ENCODE measurements at regions not wholly inside any gene's neighbourhood (a gene's known extent, or its start where the extent isn't known, plus 50 kb on each side); places are given as distances from the start of the nearest gene placed in this dataset.
"Not testable (repeated sequence)": the region's sequence is repeated elsewhere in the genome, so short reads cannot be mapped to it uniquely, and the experiment has no call there.

- Histone ChIP-seq H3K4me1 (ENCODE audit: low read length) (no peaks in the 10 kb centered on the region), H3K36me3 (ENCODE audit: insufficient read depth, low read length) (no peaks in the 10 kb centered on the region), H3K4me2 (ENCODE audit: low read depth, low read length, poor library complexity, severe bottlenecking) (no peak overlapping the region), H3K79me2 (ENCODE audit: low read length) (no peaks in the 10 kb centered on the region), H3K9me3 (ENCODE audit: low read length) (peaks cover 8% of the 10 kb centered on the region), H3K27ac (ENCODE audit: low read length) (no peak overlapping the region), H3K9ac (ENCODE audit: low read length) (no peak overlapping the region), H3K27me3 (ENCODE audit: low read length) (no peaks in the 10 kb centered on the region), H3K9me2 (replicated peaks; ENCODE audit: insufficient read depth, low read length) (no peaks in the 10 kb centered on the region), H2AFZ (ENCODE audit: low read length) (no peak overlapping the region), H3K4me3 (ENCODE audit: low read length) (no peak overlapping the region), H4K20me1 (ENCODE audit: insufficient read depth, low read depth, low read length) (no peaks in the 10 kb centered on the region)
- no peak for DNase-seq
These were observed 1017.3 kb upstream of the EPHA6 start for GRCh38 chr3:95797081-95797480.

- no peak overlapping the region for H2AFZ ChIP-seq (ENCODE audit: low read length)
- H4K20me1 ChIP-seq (ENCODE audit: insufficient read depth, low read depth, low read length), result no peaks in the 10 kb centered on the region
- H3K36me3 ChIP-seq (ENCODE audit: insufficient read depth, low read length), result no peaks in the 10 kb centered on the region
- no peaks in the 10 kb centered on the region for H3K9me2 ChIP-seq (replicated peaks; ENCODE audit: insufficient read depth, low read length)
- no peaks in the 10 kb centered on the region for H3K4me1 ChIP-seq (ENCODE audit: low read length)
- no peaks in the 10 kb centered on the region for H3K27me3 ChIP-seq (ENCODE audit: low read length)
- no peaks in the 10 kb centered on the region for H3K79me2 ChIP-seq (ENCODE audit: low read length)
- DNase-seq, result no peak
- H3K4me2 ChIP-seq (ENCODE audit: low read depth, low read length, poor library complexity, severe bottlenecking), result no peak overlapping the region
- H3K9me3 ChIP-seq (ENCODE audit: low read length), result peaks cover 8% of the 10 kb centered on the region
- H3K9ac ChIP-seq (ENCODE audit: low read length), result no peak overlapping the region
- H3K4me3 ChIP-seq (ENCODE audit: low read length), result no peak overlapping the region
- H3K27ac ChIP-seq (ENCODE audit: low read length), result no peak overlapping the region
These were observed 1015.8 kb upstream of the EPHA6 start for GRCh38 chr3:95798628-95799027.

- no peaks in the 10 kb centered on the region for H3K27me3 ChIP-seq (ENCODE audit: low read length)
- H3K9me3 ChIP-seq (ENCODE audit: low read length), result no peaks in the 10 kb centered on the region
- H4K20me1 ChIP-seq (ENCODE audit: insufficient read depth, low read depth, low read length), result no peaks in the 10 kb centered on the region
- no peak overlapping the region for H3K4me2 ChIP-seq (ENCODE audit: low read depth, low read length, poor library complexity, severe bottlenecking)
- no peak overlapping the region for H3K9ac ChIP-seq (ENCODE audit: low read length)
- no peaks in the 10 kb centered on the region for H3K9me2 ChIP-seq (replicated peaks; ENCODE audit: insufficient read depth, low read length)
- no peak overlapping the region for H3K27ac ChIP-seq (ENCODE audit: low read length)
- no peak for DNase-seq
- H3K4me1 ChIP-seq (ENCODE audit: low read length), result no peaks in the 10 kb centered on the region
- H3K79me2 ChIP-seq (ENCODE audit: low read length), result no peaks in the 10 kb centered on the region
- no peak overlapping the region for H2AFZ ChIP-seq (ENCODE audit: low read length)
- no peak overlapping the region for H3K4me3 ChIP-seq (ENCODE audit: low read length)
- no peaks in the 10 kb centered on the region for H3K36me3 ChIP-seq (ENCODE audit: insufficient read depth, low read length)
These were observed 1003.9 kb upstream of the EPHA6 start for GRCh38 chr3:95810462-95810861.

GRCh38 chr3:95813244-95813643 lies 1001.1 kb upstream of the EPHA6 start:
- H4K20me1 ChIP-seq (ENCODE audit: insufficient read depth, low read depth, low read length), result no peaks in the 10 kb centered on the region
- no peak overlapping the region for H3K9ac ChIP-seq (ENCODE audit: low read length)
- no peak overlapping the region for H3K27ac ChIP-seq (ENCODE audit: low read length)
- no peak for DNase-seq
- no peaks in the 10 kb centered on the region for H3K79me2 ChIP-seq (ENCODE audit: low read length)
- no peaks in the 10 kb centered on the region for H3K36me3 ChIP-seq (ENCODE audit: insufficient read depth, low read length)
- no peaks in the 10 kb centered on the region for H3K27me3 ChIP-seq (ENCODE audit: low read length)
- no peaks in the 10 kb centered on the region for H3K9me2 ChIP-seq (replicated peaks; ENCODE audit: insufficient read depth, low read length)
- H2AFZ ChIP-seq (ENCODE audit: low read length), result no peak overlapping the region
- no peak overlapping the region for H3K4me3 ChIP-seq (ENCODE audit: low read length)
- H3K9me3 ChIP-seq (ENCODE audit: low read length), result 0 out of 2 replicates have a peak, but pooled peaks cover 4% of the 10 kb centered on the region
- H3K4me1 ChIP-seq (ENCODE audit: low read length), result no peaks in the 10 kb centered on the region
- H3K4me2 ChIP-seq (ENCODE audit: low read depth, low read length, poor library complexity, severe bottlenecking), result no peak overlapping the region

- H2AFZ ChIP-seq (ENCODE audit: low read length), result no peak overlapping the region
- no peaks in the 10 kb centered on the region for H3K4me1 ChIP-seq (ENCODE audit: low read length)
- H3K9me3 ChIP-seq (ENCODE audit: low read length), result 0 out of 2 replicates have a peak, but pooled peaks cover 4% of the 10 kb centered on the region
- H3K4me2 ChIP-seq (ENCODE audit: low read depth, low read length, poor library complexity, severe bottlenecking), result no peak overlapping the region
- no peaks in the 10 kb centered on the region for H3K36me3 ChIP-seq (ENCODE audit: insufficient read depth, low read length)
- no peak overlapping the region for H3K9ac ChIP-seq (ENCODE audit: low read length)
- no peaks in the 10 kb centered on the region for H3K79me2 ChIP-seq (ENCODE audit: low read length)
- H3K27me3 ChIP-seq (ENCODE audit: low read length), result no peaks in the 10 kb centered on the region
- H3K9me2 ChIP-seq (replicated peaks; ENCODE audit: insufficient read depth, low read length), result no peaks in the 10 kb centered on the region
- no peaks in the 10 kb centered on the region for H4K20me1 ChIP-seq (ENCODE audit: insufficient read depth, low read depth, low read length)
- no peak overlapping the region for H3K27ac ChIP-seq (ENCODE audit: low read length)
- H3K4me3 ChIP-seq (ENCODE audit: low read length), result no peak overlapping the region
- no peak for DNase-seq
These were observed 998.6 kb upstream of the EPHA6 start for GRCh38 chr3:95815828-95816227.

- H3K4me3 ChIP-seq (ENCODE audit: low read length), result no peak overlapping the region
- no peak for DNase-seq
- no peaks in the 10 kb centered on the region for H3K4me1 ChIP-seq (ENCODE audit: low read length)
- no peaks in the 10 kb centered on the region for H3K9me2 ChIP-seq (replicated peaks; ENCODE audit: insufficient read depth, low read length)
- no peaks in the 10 kb centered on the region for H3K36me3 ChIP-seq (ENCODE audit: insufficient read depth, low read length)
- H3K27me3 ChIP-seq (ENCODE audit: low read length), result no peaks in the 10 kb centered on the region
- H4K20me1 ChIP-seq (ENCODE audit: insufficient read depth, low read depth, low read length), result no peaks in the 10 kb centered on the region
- no peak overlapping the region for H2AFZ ChIP-seq (ENCODE audit: low read length)
- no peak overlapping the region for H3K9ac ChIP-seq (ENCODE audit: low read length)
- no peaks in the 10 kb centered on the region for H3K79me2 ChIP-seq (ENCODE audit: low read length)
- H3K9me3 ChIP-seq (ENCODE audit: low read length), result no peaks in the 10 kb centered on the region; the same call in 1 of the 2 replicates
- no peak overlapping the region for H3K4me2 ChIP-seq (ENCODE audit: low read depth, low read length, poor library complexity, severe bottlenecking)
- H3K27ac ChIP-seq (ENCODE audit: low read length), result no peak overlapping the region
These were observed 988.0 kb upstream of the EPHA6 start for GRCh38 chr3:95826419-95826818.

GRCh38 chr3:95832146-95832545 lies 982.2 kb upstream of the EPHA6 start:
- Histone ChIP-seq H4K20me1 (ENCODE audit: insufficient read depth, low read depth, low read length) (no peaks in the 10 kb centered on the region), H3K27me3 (ENCODE audit: low read length) (no peaks in the 10 kb centered on the region), H3K79me2 (ENCODE audit: low read length) (no peaks in the 10 kb centered on the region), H3K9me3 (ENCODE audit: low read length) (peaks cover under 1% of the 10 kb centered on the region; the same call in 1 of the 2 replicates), H3K4me1 (ENCODE audit: low read length) (no peaks in the 10 kb centered on the region), H3K27ac (ENCODE audit: low read length) (no peak overlapping the region), H3K9ac (ENCODE audit: low read length) (no peak overlapping the region), H3K36me3 (ENCODE audit: insufficient read depth, low read length) (no peaks in the 10 kb centered on the region), H3K4me3 (ENCODE audit: low read length) (no peak overlapping the region), H2AFZ (ENCODE audit: low read length) (no peak overlapping the region), H3K9me2 (replicated peaks; ENCODE audit: insufficient read depth, low read length) (no peaks in the 10 kb centered on the region), H3K4me2 (ENCODE audit: low read depth, low read length, poor library complexity, severe bottlenecking) (no peak overlapping the region)
- DNase-seq, result no peak

GRCh38 chr3:95860628-95861027 lies 953.8 kb upstream of the EPHA6 start:
- not testable (repeated sequence) for H3K4me2 ChIP-seq (ENCODE audit: low read depth, low read length, poor library complexity, severe bottlenecking); DNase-seq; H3K27ac ChIP-seq (ENCODE audit: low read length); H3K27me3 ChIP-seq (ENCODE audit: low read length); H3K9me2 ChIP-seq (replicated peaks; ENCODE audit: insufficient read depth, low read length); H3K9me3 ChIP-seq (ENCODE audit: low read length); H2AFZ ChIP-seq (ENCODE audit: low read length); H3K4me1 ChIP-seq (ENCODE audit: low read length); H3K4me3 ChIP-seq (ENCODE audit: low read length); H3K9ac ChIP-seq (ENCODE audit: low read length); H4K20me1 ChIP-seq (ENCODE audit: insufficient read depth, low read depth, low read length); H3K79me2 ChIP-seq (ENCODE audit: low read length); H3K36me3 ChIP-seq (ENCODE audit: insufficient read depth, low read length)

- Histone ChIP-seq H3K4me2 (ENCODE audit: low read depth, low read length, poor library complexity, severe bottlenecking) (no peak overlapping the region), H4K20me1 (ENCODE audit: insufficient read depth, low read depth, low read length) (no peaks in the 10 kb centered on the region), H3K9me3 (ENCODE audit: low read length) (0 out of 2 replicates have a peak, but pooled peaks cover 2% of the 10 kb centered on the region), H3K9ac (ENCODE audit: low read length) (no peak overlapping the region), H3K4me1 (ENCODE audit: low read length) (no peaks in the 10 kb centered on the region), H3K4me3 (ENCODE audit: low read length) (no peak overlapping the region), H3K79me2 (ENCODE audit: low read length) (no peaks in the 10 kb centered on the region), H3K27ac (ENCODE audit: low read length) (no peak overlapping the region), H2AFZ (ENCODE audit: low read length) (no peak overlapping the region), H3K36me3 (ENCODE audit: insufficient read depth, low read length) (no peaks in the 10 kb centered on the region), H3K27me3 (ENCODE audit: low read length) (no peaks in the 10 kb centered on the region), H3K9me2 (replicated peaks; ENCODE audit: insufficient read depth, low read length) (no peaks in the 10 kb centered on the region)
- no peak for DNase-seq
These were observed 930.6 kb upstream of the EPHA6 start for GRCh38 chr3:95883801-95884200.

All from Karpas-422 (cell line).